ENCODE measurements at regions not wholly inside any gene's neighbourhood (a gene's known extent, or its start where the extent isn't known, plus 50 kb on each side); places are given as distances from the start of the nearest gene placed in this dataset.

GRCh38 chr1:216825557-216825956, 102.3 kb upstream of the ESRRG start:
- dilution Hi-C loops (cut with HindIII; ENCODE audit: low sequenced_read_pairs, unreplicated experiment) (no loop called here), intact Hi-C loops (cut with micrococcal nuclease) (no loop called here), in situ Hi-C loops (cut with MboI; ENCODE audit: low sequenced_read_pairs) (no loop called here)
- no peaks in the 10 kb centered on the region for H4K20me1 ChIP-seq (ENCODE audit: insufficient read depth, low read length)
- H3K9me1 ChIP-seq (ENCODE audit: insufficient read depth, low read length), result no peaks in the 10 kb centered on the region
- H2BK5ac ChIP-seq (ENCODE audit: low read depth, low read length, poor library complexity, severe bottlenecking), result no peak overlapping the region
- H3K27me3 ChIP-seq (ENCODE audit: control insufficient read depth, insufficient read depth, low read length), result no peaks in the 10 kb centered on the region
- no peak overlapping the region for H2AFZ ChIP-seq (replicated peaks; ENCODE audit: low read length, poor library complexity)
- no TSS peak for BruUV-seq (replicated peaks)
- no peak overlapping the region for H3K18ac ChIP-seq (ENCODE audit: low read depth, low read length)
- no peaks in the 10 kb centered on the region for H3K79me1 ChIP-seq (ENCODE audit: low read depth in 1 of 2, low read length in 2 of 2)
- H3K9me3 ChIP-seq (ENCODE audit: control insufficient read depth, insufficient read depth, low read length), result no peaks in the 10 kb centered on the region
- CTCF ChIA-PET, result interaction anchor here (0.5 to 1.1 kb wide), 2 partner anchors 10 to 852 kb away, joined by 3 to 5 read pairs; no protein-coding TSS in a partner anchor
- H3K4ac ChIP-seq (ENCODE audit: low read depth, low read length), result no peak overlapping the region
- H4K8ac ChIP-seq (ENCODE audit: low read depth in 2 of 2, low read length in 2 of 2), result no peak overlapping the region
- no CpG with 5 or more reads among the region's 2 CpGs for WGBS, 2 experiments (ENCODE audit: extremely low coverage in 2 of 2, insufficient read length in 1 of 2)
- no peak overlapping the region for H3K4me3 ChIP-seq (ENCODE audit: insufficient read depth, low read depth, low read length)
- H3K4me2 ChIP-seq (ENCODE audit: low read depth, low read length), result no peak overlapping the region
- no peak overlapping the region for H2BK15ac ChIP-seq (ENCODE audit: low read depth, low read length)
- no peak overlapping the region for H3K56ac ChIP-seq (ENCODE audit: extremely low read depth, insufficient read depth, low read length)
- no peak for DNase-seq
- no peak overlapping the region for H3K27ac ChIP-seq (ENCODE audit: insufficient read depth, low read length)
- no peak overlapping the region for H4K5ac ChIP-seq (ENCODE audit: low read depth, low read length)
- no peak overlapping the region for H3K9ac ChIP-seq (ENCODE audit: low read depth, low read length)
- no peak overlapping the region for H4K91ac ChIP-seq (ENCODE audit: insufficient read depth, low read depth, low read length)
- TF ChIP-seq CEBPB (IDR thresholded peaks at IDR 0.05; ENCODE audit: low read depth, low read length), result no peak
- TF ChIP-seq FOS (IDR thresholded peaks at IDR 0.05; ENCODE audit: low read depth, low read length), result no peak
- no peak for TF ChIP-seq USF2 (IDR thresholded peaks at IDR 0.05; ENCODE audit: low read depth, low read length)
- POLR2A ChIA-PET (ENCODE audit: unreplicated experiment), result no interaction called here
- no peak overlapping the region for H2AK9ac ChIP-seq (replicated peaks; ENCODE audit: low read depth, low read length, poor library complexity)
- H2AK5ac ChIP-seq (ENCODE audit: low read depth, low read length), result no peak overlapping the region
- H3K14ac ChIP-seq (replicated peaks; ENCODE audit: low read depth, low read length), result no peak overlapping the region
- H3K23ac ChIP-seq (ENCODE audit: low read depth, low read length), result no peak overlapping the region
- no peak overlapping the region for H2BK20ac ChIP-seq (ENCODE audit: low read depth, low read length)
- no peak overlapping the region for H2BK120ac ChIP-seq (ENCODE audit: low read depth, low read length)
- H3K4me1 ChIP-seq (ENCODE audit: control insufficient read depth, insufficient read depth, low read length), result no peaks in the 10 kb centered on the region; the same call in 1 of the 2 replicates
- H3K36me3 ChIP-seq (ENCODE audit: control insufficient read depth, insufficient read depth, low read length), result no peaks in the 10 kb centered on the region
- ATAC-seq (ENCODE audit: low read depth), result no peak

All from IMR-90 (cell line).